ENCODE measurements at regions not wholly inside any gene's neighbourhood (a gene's known extent, or its start where the extent isn't known, plus 50 kb on each side); places are given as distances from the start of the nearest gene placed in this dataset.

- Mint-ChIP-seq H3K27ac (ENCODE audit: unreplicated experiment) (no peak overlapping the region), H3K27me3 (ENCODE audit: unreplicated experiment) (no peaks in the 10 kb centered on the region), H3K4me3 (ENCODE audit: low read depth, unreplicated experiment) (no peak overlapping the region), H3K9me3 (ENCODE audit: low read depth, unreplicated experiment) (peaks cover 6% of the 10 kb centered on the region), H3K4me1 (ENCODE audit: low read depth, unreplicated experiment) (peaks cover 8% of the 10 kb centered on the region), H3K36me3 (ENCODE audit: insufficient read depth, unreplicated experiment) (no peaks in the 10 kb centered on the region)
- no peak for DNase-seq
- intact Hi-C loops (cut with micrococcal nuclease; ENCODE audit: unreplicated experiment), result no loop called here
- TF ChIP-seq CTCF (IDR thresholded peaks at IDR 0.05; ENCODE audit: unreplicated experiment), result no peak
- no TSS peak for BruUV-seq (replicated peaks)
- CTCF ChIA-PET, result interaction anchor here (1.6 kb wide), 1 partner anchor 12 kb away, joined by 12 read pairs; no protein-coding TSS in a partner anchor
Measured at GRCh38 chr5:104400941-104401340, 838.4 kb upstream of the NUDT12 start.

GRCh38 chr5:104385906-104386305 lies 823.3 kb upstream of the NUDT12 start:
- Mint-ChIP-seq H3K4me3 (ENCODE audit: low read depth, unreplicated experiment) (no peak overlapping the region), H3K9me3 (ENCODE audit: low read depth, unreplicated experiment) (no peaks in the 10 kb centered on the region), H3K36me3 (ENCODE audit: insufficient read depth, unreplicated experiment) (no peaks in the 10 kb centered on the region), H3K27ac (ENCODE audit: unreplicated experiment) (no peak overlapping the region), H3K27me3 (ENCODE audit: unreplicated experiment) (no peaks in the 10 kb centered on the region), H3K4me1 (ENCODE audit: low read depth, unreplicated experiment) (no peaks in the 10 kb centered on the region)
- CTCF ChIA-PET, result no interaction called here
- intact Hi-C loops (cut with micrococcal nuclease; ENCODE audit: unreplicated experiment), result no loop called here
- no TSS peak for BruUV-seq (replicated peaks)
- DNase-seq, result no peak
- TF ChIP-seq CTCF (IDR thresholded peaks at IDR 0.05; ENCODE audit: unreplicated experiment), result no peak

GRCh38 chr5:104375345-104375744 lies 812.8 kb upstream of the NUDT12 start:
- H3K36me3 Mint-ChIP-seq (ENCODE audit: insufficient read depth, unreplicated experiment), result no peaks in the 10 kb centered on the region
- DNase-seq, result no peak
- H3K9me3 Mint-ChIP-seq (ENCODE audit: low read depth, unreplicated experiment), result no peaks in the 10 kb centered on the region
- CTCF ChIA-PET, result no interaction called here
- H3K27ac Mint-ChIP-seq (ENCODE audit: unreplicated experiment), result no peak overlapping the region
- intact Hi-C loops (cut with micrococcal nuclease; ENCODE audit: unreplicated experiment), result no loop called here
- no peak overlapping the region for H3K4me3 Mint-ChIP-seq (ENCODE audit: low read depth, unreplicated experiment)
- BruUV-seq (replicated peaks), result no TSS peak
- H3K4me1 Mint-ChIP-seq (ENCODE audit: low read depth, unreplicated experiment), result no peaks in the 10 kb centered on the region
- no peak for TF ChIP-seq CTCF (IDR thresholded peaks at IDR 0.05; ENCODE audit: unreplicated experiment)
- H3K27me3 Mint-ChIP-seq (ENCODE audit: unreplicated experiment), result no peaks in the 10 kb centered on the region

DNA sequence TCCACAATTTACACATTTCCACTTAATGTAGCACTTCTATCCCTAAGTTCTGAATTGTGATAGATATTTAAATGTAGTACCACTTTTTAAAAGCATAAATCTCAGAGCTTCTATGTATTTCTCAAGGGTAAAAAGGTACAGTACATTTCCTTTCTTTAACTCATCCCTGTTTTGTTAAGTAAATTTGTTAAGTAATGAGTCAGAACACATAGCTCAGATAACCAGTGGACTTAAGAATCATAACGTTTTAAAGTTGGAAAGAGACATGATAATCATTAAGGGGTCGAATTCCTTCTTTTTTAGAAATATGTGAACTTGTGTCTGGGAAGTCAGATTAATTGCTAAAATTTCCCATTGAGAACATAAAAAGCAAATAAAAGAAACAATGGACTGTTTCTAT lies 810.2 kb upstream of the NUDT12 start:
- BruUV-seq (replicated peaks), result no TSS peak
- no peaks in the 10 kb centered on the region for H3K4me1 Mint-ChIP-seq (ENCODE audit: low read depth, unreplicated experiment)
- no peak for DNase-seq
- H3K27me3 Mint-ChIP-seq (ENCODE audit: unreplicated experiment), result no peaks in the 10 kb centered on the region
- no peaks in the 10 kb centered on the region for H3K9me3 Mint-ChIP-seq (ENCODE audit: low read depth, unreplicated experiment)
- no peaks in the 10 kb centered on the region for H3K36me3 Mint-ChIP-seq (ENCODE audit: insufficient read depth, unreplicated experiment)
- intact Hi-C loops (cut with micrococcal nuclease; ENCODE audit: unreplicated experiment), result no loop called here
- CTCF ChIA-PET, result no interaction called here
- H3K4me3 Mint-ChIP-seq (ENCODE audit: low read depth, unreplicated experiment), result no peak overlapping the region
- H3K27ac Mint-ChIP-seq (ENCODE audit: unreplicated experiment), result no peak overlapping the region
- TF ChIP-seq CTCF (IDR thresholded peaks at IDR 0.05; ENCODE audit: unreplicated experiment), result no peak

Measured in Calu3 (cell line).